Kidney (tissue), 13 donors: ENCODE measurements at regions not wholly inside any gene's neighbourhood (a gene's known extent, or its start where the extent isn't known, plus 50 kb on each side); places are given as distances from the start of the nearest gene placed in this dataset.

ENCODE experiments used
- DNase-seq, 5 donors: peaks; one replicate each; pipeline ENCODE4 v3.0.0-alpha.2; 2013 to 2020
- FAIRE-seq: peaks from 2 replicates; lab custom pipeline; 2012; peaks lifted over from hg19 to GRCh38; lab: Jason Lieb, UNC
- H3K27ac ChIP-seq, 2 donors: one replicate each; pipeline ENCODE4 v1.7.0; 2013; ENCODE audit warnings: low read depth in 2 of 2, low read length in 2 of 2, inconsistent platforms in 1 of 2
- H3K27me3 ChIP-seq: one replicate; pipeline ENCODE4 v1.7.1; 2013; ENCODE audit warnings: low read length, inconsistent platforms; ENCODE audit not compliant: control insufficient read depth, insufficient read depth
- H3K36me3 ChIP-seq, 3 donors: one replicate each; pipeline versions ENCODE4 v1.7.0 to v1.7.1; 2013; ENCODE audit warnings: low read length in 3 of 3, control low read depth in 1 of 3, inconsistent platforms in 1 of 3; ENCODE audit not compliant: insufficient read depth in 3 of 3, control insufficient read depth in 2 of 3
- H3K4me1 ChIP-seq, 3 donors: one replicate each; pipeline versions ENCODE4 v1.7.0 to v1.7.1; 2013; ENCODE audit warnings: low read length in 3 of 3, inconsistent platforms in 1 of 3, low read depth in 1 of 3; ENCODE audit not compliant: control insufficient read depth in 2 of 3, insufficient read depth in 2 of 3
- H3K4me3 ChIP-seq, 3 donors: one replicate each; pipeline versions ENCODE4 v1.7.0 to v1.8.1; 2013; ENCODE audit warnings: low read length in 3 of 3, control low read depth in 1 of 3, inconsistent platforms in 1 of 3
- H3K9ac ChIP-seq, 3 donors: one replicate each; pipeline versions ENCODE4 v1.7.0 to v1.7.1; 2013; ENCODE audit warnings: low read length in 3 of 3, control low read depth in 1 of 3, inconsistent platforms in 1 of 3
- H3K9me3 ChIP-seq, 3 donors: one replicate each; pipeline versions ENCODE4 v1.7.0 to v1.7.1; 2013; ENCODE audit warnings: low read length in 3 of 3, control low read depth in 1 of 3, inconsistent platforms in 1 of 3; ENCODE audit not compliant: control insufficient read depth in 2 of 3, insufficient read depth in 1 of 3
- intact Hi-C: fragments of 100-400 bp; cut with DNase I; formaldehyde crosslinking; loops from one replicate; pipeline ENCODE4 v1.11.1; 2022
- TF ChIP-seq, protein P1 (sequence below): IDR thresholded peaks from 3 replicates; pipeline ENCODE4 v1.5.1; 2012; ENCODE audit warnings: mild to moderate bottlenecking, moderate library complexity, borderline replicate concordance; ENCODE audit not compliant: insufficient read depth; ENCODE audit errors: extremely low read depth
- donor health status: control.
- donor health status: control.
- donor health status: control.
- donor health status: control.
- donor health status: control.
- donor health status: DM: yes; HTN: yes; CAD: no.
- donor health status: Normal renal cell carcinoma (clear cell type).

DNA sequence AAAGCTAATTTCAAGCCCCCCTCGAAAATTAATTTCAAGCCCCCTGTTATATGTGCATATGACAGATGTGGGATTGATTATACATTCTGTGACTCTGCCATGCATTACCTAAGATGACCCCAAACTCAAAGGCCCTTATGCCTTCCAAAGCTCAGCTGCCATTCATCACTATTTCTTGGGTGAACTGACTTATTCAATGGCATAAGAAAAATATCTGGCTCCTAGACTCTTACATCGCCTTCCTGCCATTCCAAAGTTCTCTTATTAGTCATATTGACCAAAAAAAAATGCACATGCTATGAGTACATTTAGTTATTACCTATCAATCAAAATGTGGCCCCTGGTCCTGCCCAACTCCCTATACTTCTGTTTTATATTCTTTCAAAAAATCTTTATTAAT, 291.8 kb upstream of the CHAC2 start:
- H3K4me3 ChIP-seq = no peak overlapping the region
- DNase-seq = no peak
- H3K4me1 ChIP-seq = no peaks in the 10 kb centered on the region
- H3K27me3 ChIP-seq = no peaks in the 10 kb centered on the region
- no peaks in the 10 kb centered on the region for H3K9me3 ChIP-seq
- TF ChIP-seq, protein P1, sequence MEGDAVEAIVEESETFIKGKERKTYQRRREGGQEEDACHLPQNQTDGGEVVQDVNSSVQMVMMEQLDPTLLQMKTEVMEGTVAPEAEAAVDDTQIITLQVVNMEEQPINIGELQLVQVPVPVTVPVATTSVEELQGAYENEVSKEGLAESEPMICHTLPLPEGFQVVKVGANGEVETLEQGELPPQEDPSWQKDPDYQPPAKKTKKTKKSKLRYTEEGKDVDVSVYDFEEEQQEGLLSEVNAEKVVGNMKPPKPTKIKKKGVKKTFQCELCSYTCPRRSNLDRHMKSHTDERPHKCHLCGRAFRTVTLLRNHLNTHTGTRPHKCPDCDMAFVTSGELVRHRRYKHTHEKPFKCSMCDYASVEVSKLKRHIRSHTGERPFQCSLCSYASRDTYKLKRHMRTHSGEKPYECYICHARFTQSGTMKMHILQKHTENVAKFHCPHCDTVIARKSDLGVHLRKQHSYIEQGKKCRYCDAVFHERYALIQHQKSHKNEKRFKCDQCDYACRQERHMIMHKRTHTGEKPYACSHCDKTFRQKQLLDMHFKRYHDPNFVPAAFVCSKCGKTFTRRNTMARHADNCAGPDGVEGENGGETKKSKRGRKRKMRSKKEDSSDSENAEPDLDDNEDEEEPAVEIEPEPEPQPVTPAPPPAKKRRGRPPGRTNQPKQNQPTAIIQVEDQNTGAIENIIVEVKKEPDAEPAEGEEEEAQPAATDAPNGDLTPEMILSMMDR = no peak
- no peak overlapping the region for H3K27ac ChIP-seq
- intact Hi-C loops = no loop called here
- H3K9ac ChIP-seq = no peak overlapping the region
- H3K36me3 ChIP-seq = no peaks in the 10 kb centered on the region
- FAIRE-seq = no peak

DNA sequence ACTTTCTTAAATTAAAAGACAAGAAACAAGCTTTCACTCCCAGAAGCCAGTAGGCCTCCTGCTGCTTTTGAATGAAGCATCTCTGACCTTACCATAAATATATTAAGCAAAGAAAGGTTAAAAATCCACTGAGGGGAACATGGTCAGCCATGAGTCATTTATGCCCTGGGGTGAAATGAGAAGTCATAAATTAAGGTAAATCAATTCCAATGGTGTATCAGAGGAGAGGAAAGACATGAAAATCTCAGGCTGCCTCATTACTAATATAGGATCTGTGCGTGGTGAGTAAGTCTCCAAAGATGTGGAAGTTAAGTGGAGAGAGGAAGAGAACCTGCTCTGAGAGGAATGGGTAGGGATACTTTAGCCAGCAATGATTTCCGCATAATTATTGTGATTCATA, 292.3 kb upstream of the CHAC2 start:
- Histone ChIP-seq H3K9me3 (no peaks in the 10 kb centered on the region), H3K9ac (no peak overlapping the region), H3K36me3 (no peaks in the 10 kb centered on the region), H3K4me3 (no peak overlapping the region), H3K27ac (no peak overlapping the region), H3K27me3 (no peaks in the 10 kb centered on the region), H3K4me1 (no peaks in the 10 kb centered on the region)
- FAIRE-seq (no peak), DNase-seq (no peak)
- TF ChIP-seq, protein P1 = no peak
- intact Hi-C loops = no loop called here

DNA sequence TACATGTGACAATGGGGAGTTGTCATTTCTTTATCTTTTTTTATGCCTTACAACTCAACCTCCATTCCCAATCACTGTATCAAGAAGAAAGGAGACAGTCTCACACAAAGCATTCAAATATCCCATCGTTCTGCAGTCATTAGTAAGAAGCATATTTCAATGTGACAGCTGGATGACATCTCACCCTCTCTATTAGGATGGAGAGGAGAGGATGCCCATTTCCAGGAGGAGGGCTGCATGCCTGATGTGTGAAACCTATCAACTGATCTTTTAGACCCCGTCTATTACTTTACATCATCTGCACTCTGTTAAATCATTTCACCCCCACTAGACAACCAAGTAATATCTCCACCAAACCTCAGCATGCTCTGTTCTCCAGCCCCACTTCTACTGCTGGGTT, 292.7 kb upstream of the CHAC2 start:
- FAIRE-seq = no peak
- TF ChIP-seq, protein P1 = no peak
- intact Hi-C loops = no loop called here

GRCh38 chr2:53473775-53474311, 293.8 kb upstream of the CHAC2 start:
- H3K4me1 ChIP-seq = no peaks in the 10 kb centered on the region
- no peaks in the 10 kb centered on the region for H3K36me3 ChIP-seq
- intact Hi-C loops = no loop called here
- no peak overlapping the region for H3K4me3 ChIP-seq
- no peak overlapping the region for H3K27ac ChIP-seq
- no peaks in the 10 kb centered on the region for H3K9me3 ChIP-seq
- no peaks in the 10 kb centered on the region for H3K27me3 ChIP-seq
- TF ChIP-seq, protein P1 = no peak
- DNase-seq = peak in 2 of 5 donors; percentile 6 to 35
- no peak for FAIRE-seq
- no peak overlapping the region for H3K9ac ChIP-seq

More for the DNA sequence above, 292.7 kb upstream of the CHAC2 start:
- H3K9ac ChIP-seq = no peak overlapping the region
- no peak for DNase-seq
- no peak overlapping the region for H3K27ac ChIP-seq
- no peaks in the 10 kb centered on the region for H3K36me3 ChIP-seq
- no peaks in the 10 kb centered on the region for H3K4me1 ChIP-seq
- H3K27me3 ChIP-seq = no peaks in the 10 kb centered on the region
- H3K4me3 ChIP-seq = no peak overlapping the region
- no peaks in the 10 kb centered on the region for H3K9me3 ChIP-seq
